ENCODE measurements at regions not wholly inside any gene's neighbourhood (a gene's known extent, or its start where the extent isn't known, plus 50 kb on each side); places are given as distances from the start of the nearest gene placed in this dataset.

DNA sequence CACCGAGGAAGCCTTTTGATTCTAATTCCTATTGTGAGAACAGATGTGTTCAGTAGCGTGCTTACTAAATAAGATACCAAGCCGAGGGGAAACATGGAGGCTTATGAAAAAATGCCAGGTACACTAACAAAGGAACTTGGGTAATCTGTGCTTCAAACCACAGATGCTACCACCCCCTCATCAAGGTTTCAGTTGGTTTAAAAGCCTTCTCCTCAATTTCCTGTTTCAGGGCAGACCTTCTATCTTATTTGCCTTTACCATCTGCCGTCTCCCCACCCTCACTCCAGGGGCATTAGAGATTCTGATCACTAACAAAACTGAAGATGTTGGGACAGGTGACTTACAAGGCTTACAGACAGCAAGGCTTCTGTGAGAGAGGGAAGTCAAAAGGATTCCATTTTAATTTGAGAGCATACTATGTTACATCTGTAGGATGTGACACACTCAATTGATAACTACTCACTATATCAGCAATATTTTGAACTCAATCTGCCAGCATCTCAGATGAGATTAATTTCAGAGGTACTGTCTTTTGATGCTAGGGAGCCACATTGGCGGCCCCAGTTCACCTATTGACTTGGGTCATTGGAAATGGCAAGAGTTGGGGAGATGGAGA lies 60.6 kb upstream of the PLCL2 start:
- TF ChIP-seq, protein P1, sequence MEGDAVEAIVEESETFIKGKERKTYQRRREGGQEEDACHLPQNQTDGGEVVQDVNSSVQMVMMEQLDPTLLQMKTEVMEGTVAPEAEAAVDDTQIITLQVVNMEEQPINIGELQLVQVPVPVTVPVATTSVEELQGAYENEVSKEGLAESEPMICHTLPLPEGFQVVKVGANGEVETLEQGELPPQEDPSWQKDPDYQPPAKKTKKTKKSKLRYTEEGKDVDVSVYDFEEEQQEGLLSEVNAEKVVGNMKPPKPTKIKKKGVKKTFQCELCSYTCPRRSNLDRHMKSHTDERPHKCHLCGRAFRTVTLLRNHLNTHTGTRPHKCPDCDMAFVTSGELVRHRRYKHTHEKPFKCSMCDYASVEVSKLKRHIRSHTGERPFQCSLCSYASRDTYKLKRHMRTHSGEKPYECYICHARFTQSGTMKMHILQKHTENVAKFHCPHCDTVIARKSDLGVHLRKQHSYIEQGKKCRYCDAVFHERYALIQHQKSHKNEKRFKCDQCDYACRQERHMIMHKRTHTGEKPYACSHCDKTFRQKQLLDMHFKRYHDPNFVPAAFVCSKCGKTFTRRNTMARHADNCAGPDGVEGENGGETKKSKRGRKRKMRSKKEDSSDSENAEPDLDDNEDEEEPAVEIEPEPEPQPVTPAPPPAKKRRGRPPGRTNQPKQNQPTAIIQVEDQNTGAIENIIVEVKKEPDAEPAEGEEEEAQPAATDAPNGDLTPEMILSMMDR (IDR thresholded peaks at IDR 0.05): no peak
- TF ChIP-seq, protein P2, sequence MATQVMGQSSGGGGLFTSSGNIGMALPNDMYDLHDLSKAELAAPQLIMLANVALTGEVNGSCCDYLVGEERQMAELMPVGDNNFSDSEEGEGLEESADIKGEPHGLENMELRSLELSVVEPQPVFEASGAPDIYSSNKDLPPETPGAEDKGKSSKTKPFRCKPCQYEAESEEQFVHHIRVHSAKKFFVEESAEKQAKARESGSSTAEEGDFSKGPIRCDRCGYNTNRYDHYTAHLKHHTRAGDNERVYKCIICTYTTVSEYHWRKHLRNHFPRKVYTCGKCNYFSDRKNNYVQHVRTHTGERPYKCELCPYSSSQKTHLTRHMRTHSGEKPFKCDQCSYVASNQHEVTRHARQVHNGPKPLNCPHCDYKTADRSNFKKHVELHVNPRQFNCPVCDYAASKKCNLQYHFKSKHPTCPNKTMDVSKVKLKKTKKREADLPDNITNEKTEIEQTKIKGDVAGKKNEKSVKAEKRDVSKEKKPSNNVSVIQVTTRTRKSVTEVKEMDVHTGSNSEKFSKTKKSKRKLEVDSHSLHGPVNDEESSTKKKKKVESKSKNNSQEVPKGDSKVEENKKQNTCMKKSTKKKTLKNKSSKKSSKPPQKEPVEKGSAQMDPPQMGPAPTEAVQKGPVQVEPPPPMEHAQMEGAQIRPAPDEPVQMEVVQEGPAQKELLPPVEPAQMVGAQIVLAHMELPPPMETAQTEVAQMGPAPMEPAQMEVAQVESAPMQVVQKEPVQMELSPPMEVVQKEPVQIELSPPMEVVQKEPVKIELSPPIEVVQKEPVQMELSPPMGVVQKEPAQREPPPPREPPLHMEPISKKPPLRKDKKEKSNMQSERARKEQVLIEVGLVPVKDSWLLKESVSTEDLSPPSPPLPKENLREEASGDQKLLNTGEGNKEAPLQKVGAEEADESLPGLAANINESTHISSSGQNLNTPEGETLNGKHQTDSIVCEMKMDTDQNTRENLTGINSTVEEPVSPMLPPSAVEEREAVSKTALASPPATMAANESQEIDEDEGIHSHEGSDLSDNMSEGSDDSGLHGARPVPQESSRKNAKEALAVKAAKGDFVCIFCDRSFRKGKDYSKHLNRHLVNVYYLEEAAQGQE (IDR thresholded peaks at IDR 0.05; ENCODE audit: insufficient read depth in 1 of 2, low read depth in 2 of 2, low read length in 1 of 2): no peak
- TF ChIP-seq POLR2AphosphoS5 (IDR thresholded peaks at IDR 0.05; ENCODE audit: low read depth, low read length) (no peak), TCF7L2 (IDR thresholded peaks at IDR 0.05; ENCODE audit: low read depth, low read length) (no peak), SIN3A (IDR thresholded peaks at IDR 0.05; ENCODE audit: borderline replicate concordance, insufficient read depth, low read depth, low read length) (no peak)

Measured in Panc1 (cell line).